DND-41 (cell line): ENCODE measurements at regions not wholly inside any gene's neighbourhood (a gene's known extent, or its start where the extent isn't known, plus 50 kb on each side); places are given as distances from the start of the nearest gene placed in this dataset.

ENCODE experiments used
- ATAC-seq: fragments of 200-7000 bp; cut with Tn5 transposase; 3 replicates; pipeline ENCODE4 v1.9.1; 2021; ENCODE audit warnings: low read depth; ENCODE audit not compliant: insufficient read depth
- DNase-seq: peaks from one replicate; pipeline ENCODE4 v3.0.0-alpha.2; 2020
- H2AFZ ChIP-seq: 2 replicates; pipeline ENCODE4 v1.6.0; 2012; ENCODE audit warnings: low read depth, low read length
- H3K27ac ChIP-seq: 2 replicates; pipeline ENCODE4 v1.5.1; 2012; ENCODE audit warnings: low read length, inconsistent platforms
- H3K27me3 ChIP-seq: fragments of 200-600 bp; sonication (generic); 2 replicates; pipeline ENCODE4 v1.6.0; 2012; ENCODE audit warnings: low read length, mild to moderate bottlenecking, inconsistent platforms; ENCODE audit not compliant: insufficient read depth, poor library complexity
- H3K36me3 ChIP-seq: 2 replicates; pipeline ENCODE4 v1.5.1; 2012; ENCODE audit warnings: low read length, inconsistent platforms; ENCODE audit not compliant: insufficient read depth
- H3K4me1 ChIP-seq: 2 replicates; pipeline ENCODE4 v1.5.1; 2012; ENCODE audit warnings: mild to moderate bottlenecking, low read length; ENCODE audit not compliant: insufficient read depth
- H3K4me2 ChIP-seq: 2 replicates; pipeline ENCODE4 v1.6.0; 2012; ENCODE audit warnings: mild to moderate bottlenecking, moderate library complexity, low read length, inconsistent platforms; ENCODE audit not compliant: insufficient read depth
- H3K4me3 ChIP-seq, 2 experiments: fragments of 200-600 bp in 1 of 2; shearing (Covaris generic) in 1 of 2; 2 replicates each; pipeline ENCODE4 v1.5.1; 2012 to 2016; ENCODE audit warnings: inconsistent platforms in 2 of 2, low read length in 2 of 2, mild to moderate bottlenecking in 2 of 2, low read depth in 1 of 2, moderate library complexity in 1 of 2
- H3K79me2 ChIP-seq: 2 replicates; pipeline ENCODE4 v1.6.0; 2012; ENCODE audit warnings: low read length, inconsistent platforms; ENCODE audit not compliant: insufficient read depth
- H3K9ac ChIP-seq: 2 replicates; pipeline ENCODE4 v1.6.0; 2012; ENCODE audit warnings: low read depth, mild to moderate bottlenecking, inconsistent platforms, low read length, moderate library complexity
- H3K9me3 ChIP-seq: 2 replicates; pipeline ENCODE4 v1.5.1; 2012; ENCODE audit warnings: low read length, moderate library complexity, mild to moderate bottlenecking, inconsistent platforms; ENCODE audit not compliant: insufficient read depth, severe bottlenecking
- H4K20me1 ChIP-seq: 2 replicates; pipeline ENCODE4 v1.6.0; 2012; ENCODE audit warnings: low read length; ENCODE audit not compliant: insufficient read depth
- CTCF ChIP-seq: IDR thresholded peaks from 2 replicates; pipeline ENCODE4 v1.5.1; 2012; ENCODE audit warnings: borderline replicate concordance, low read length, moderate library complexity, mild to moderate bottlenecking; ENCODE audit not compliant: poor library complexity, severe bottlenecking; ENCODE audit errors: extremely low read depth
- EZH2 ChIP-seq: IDR thresholded peaks from 3 replicates; pipeline ENCODE4 v1.6.1; 2012; ENCODE audit warnings: borderline replicate concordance, low read depth, mild to moderate bottlenecking, moderate library complexity, low read length, inconsistent platforms; ENCODE audit not compliant: severe bottlenecking

GRCh38 chr10:26647602-26648244, 49.8 kb upstream of the PDSS1 start:
- Histone ChIP-seq H3K4me2 (no peak overlapping the region), H3K9me3 (no peaks in the 10 kb centered on the region), H3K4me1 (no peaks in the 10 kb centered on the region), H3K27ac (no peak overlapping the region), H2AFZ (no peak overlapping the region), H3K9ac (no peak overlapping the region), H3K27me3 (no peaks in the 10 kb centered on the region), H3K36me3 (no peaks in the 10 kb centered on the region), H3K79me2 (no peaks in the 10 kb centered on the region), H3K4me3 (no peak overlapping the region), H4K20me1 (no peaks in the 10 kb centered on the region)
- TF ChIP-seq EZH2 (no peak), CTCF (no peak)
- DNase-seq = no peak
- no peak for ATAC-seq
